ENCODE measurements at regions not wholly inside any gene's neighbourhood (a gene's known extent, or its start where the extent isn't known, plus 50 kb on each side); places are given as distances from the start of the nearest gene placed in this dataset.

DNA sequence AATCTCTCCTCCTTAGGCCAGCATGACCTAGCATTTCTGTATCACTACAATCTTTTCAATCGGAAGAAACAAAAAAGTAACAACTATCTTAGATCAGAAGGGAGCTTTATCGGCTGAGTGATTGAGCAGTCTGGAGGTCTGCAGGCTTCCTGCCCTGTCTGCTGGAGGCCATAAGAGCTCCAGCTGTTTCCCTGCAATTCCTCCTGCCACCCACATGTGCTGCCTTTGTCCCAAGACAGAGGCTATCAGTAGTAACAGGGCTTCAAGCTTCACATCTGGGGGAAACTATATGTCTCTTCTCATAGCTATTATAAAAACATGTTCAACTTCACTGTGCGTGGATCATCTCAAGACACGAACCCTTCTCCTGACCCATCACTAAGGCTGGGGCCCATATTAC, 70.1 kb upstream of the VWC2 start:
- POLR2A ChIA-PET, result no interaction called here

DNA sequence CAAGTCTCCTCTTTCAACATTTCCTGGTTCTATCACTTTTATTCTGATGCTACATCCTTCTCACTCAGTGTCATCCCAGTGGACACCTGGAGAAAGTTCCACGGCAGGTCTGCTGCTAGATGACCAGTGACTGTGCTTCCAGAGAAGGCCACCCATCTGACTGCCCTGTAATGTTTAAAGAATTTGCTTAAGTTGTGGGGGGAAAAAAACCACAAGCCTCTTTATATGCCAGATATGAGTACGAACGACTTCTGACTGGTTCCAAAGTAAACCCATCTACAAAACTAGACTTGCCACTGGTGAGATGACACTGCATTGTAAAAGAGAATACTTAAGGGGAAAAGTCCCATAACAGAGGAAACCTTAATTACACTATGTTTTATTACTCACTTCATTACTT, 69.6 kb upstream of the VWC2 start:
- no peak overlapping the region for H3K27ac ChIP-seq (ENCODE audit: extremely low read depth, low read depth, low read length)
- ChIA-PET POLR2A (no interaction called here), CTCF (no interaction called here)
- no peaks in the 10 kb centered on the region for H3K9me3 ChIP-seq (ENCODE audit: control insufficient read depth, insufficient read depth, low read depth, low read length)
- H3K4me1 ChIP-seq (ENCODE audit: control insufficient read depth, insufficient read depth, low read length), result no peaks in the 10 kb centered on the region
- no peaks in the 10 kb centered on the region for H3K36me3 ChIP-seq (ENCODE audit: control insufficient read depth in 2 of 2, insufficient read depth in 1 of 2, low read length in 2 of 2)
- TF ChIP-seq TRIM28 (IDR thresholded peaks at IDR 0.05; ENCODE audit: borderline replicate concordance, low read length), result no peak
- no peak for TF ChIP-seq ZFP69B (tag by site-specific recombination; IDR thresholded peaks at IDR 0.05)
- TF ChIP-seq ZNF292 (tag by site-specific recombination; IDR thresholded peaks at IDR 0.05; ENCODE audit: borderline replicate concordance, low read depth), result no peak
- TF ChIP-seq ZFP37 (tag by site-specific recombination; IDR thresholded peaks at IDR 0.05), result no peak
- TF ChIP-seq ZBTB1 (tag by site-specific recombination; IDR thresholded peaks at IDR 0.05), result no peak
- TF ChIP-seq WT1 (tag by site-specific recombination; IDR thresholded peaks at IDR 0.05), result no peak
- TF ChIP-seq ZEB2 (tag by site-specific recombination; IDR thresholded peaks at IDR 0.05), result no peak
- no peak for TF ChIP-seq ZNF48 (tag by site-specific recombination; IDR thresholded peaks at IDR 0.05)
- TF ChIP-seq ZNF19 (tag by site-specific recombination; IDR thresholded peaks at IDR 0.05; ENCODE audit: low read depth), result no peak
- TF ChIP-seq ZNF391 (tag by site-specific recombination; IDR thresholded peaks at IDR 0.05; ENCODE audit: borderline replicate concordance, low read depth), result no peak
- no peak for TF ChIP-seq ZNF2 (tag by site-specific recombination; IDR thresholded peaks at IDR 0.05)
- no peak for TF ChIP-seq GLI2 (tag by site-specific recombination; IDR thresholded peaks at IDR 0.05; ENCODE audit: borderline replicate concordance, low read depth)
- TF ChIP-seq, protein P1, sequence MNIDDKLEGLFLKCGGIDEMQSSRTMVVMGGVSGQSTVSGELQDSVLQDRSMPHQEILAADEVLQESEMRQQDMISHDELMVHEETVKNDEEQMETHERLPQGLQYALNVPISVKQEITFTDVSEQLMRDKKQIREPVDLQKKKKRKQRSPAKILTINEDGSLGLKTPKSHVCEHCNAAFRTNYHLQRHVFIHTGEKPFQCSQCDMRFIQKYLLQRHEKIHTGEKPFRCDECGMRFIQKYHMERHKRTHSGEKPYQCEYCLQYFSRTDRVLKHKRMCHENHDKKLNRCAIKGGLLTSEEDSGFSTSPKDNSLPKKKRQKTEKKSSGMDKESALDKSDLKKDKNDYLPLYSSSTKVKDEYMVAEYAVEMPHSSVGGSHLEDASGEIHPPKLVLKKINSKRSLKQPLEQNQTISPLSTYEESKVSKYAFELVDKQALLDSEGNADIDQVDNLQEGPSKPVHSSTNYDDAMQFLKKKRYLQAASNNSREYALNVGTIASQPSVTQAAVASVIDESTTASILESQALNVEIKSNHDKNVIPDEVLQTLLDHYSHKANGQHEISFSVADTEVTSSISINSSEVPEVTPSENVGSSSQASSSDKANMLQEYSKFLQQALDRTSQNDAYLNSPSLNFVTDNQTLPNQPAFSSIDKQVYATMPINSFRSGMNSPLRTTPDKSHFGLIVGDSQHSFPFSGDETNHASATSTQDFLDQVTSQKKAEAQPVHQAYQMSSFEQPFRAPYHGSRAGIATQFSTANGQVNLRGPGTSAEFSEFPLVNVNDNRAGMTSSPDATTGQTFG (tag by site-specific recombination; IDR thresholded peaks at IDR 0.05; ENCODE audit: borderline replicate concordance), result no peak
- no peak for TF ChIP-seq PRDM1 (tag by site-specific recombination; IDR thresholded peaks at IDR 0.05)
- no peak overlapping the region for H3K4me3 ChIP-seq (ENCODE audit: low read depth, low read length)

More for the DNA sequence above, 70.1 kb upstream of the VWC2 start:
- Histone ChIP-seq H3K4me3 (ENCODE audit: low read depth, low read length) (no peak overlapping the region), H3K9me3 (ENCODE audit: control insufficient read depth, insufficient read depth, low read depth, low read length) (no peaks in the 10 kb centered on the region), H3K36me3 (ENCODE audit: control insufficient read depth in 2 of 2, insufficient read depth in 1 of 2, low read length in 2 of 2) (no peaks in the 10 kb centered on the region), H3K27ac (ENCODE audit: extremely low read depth, low read depth, low read length) (no peak overlapping the region), H3K4me1 (ENCODE audit: control insufficient read depth, insufficient read depth, low read length) (no peaks in the 10 kb centered on the region)
- CTCF ChIA-PET, result interaction anchor here (0.5 kb wide), 1 partner anchor 1091 kb away, joined by 3 read pairs; no protein-coding TSS in a partner anchor
- TF ChIP-seq ZNF558 (tag by site-specific recombination; IDR thresholded peaks at IDR 0.05) (no peak), SCRT2 (tag by site-specific recombination; IDR thresholded peaks at IDR 0.05) (no peak), ZNF76 (tag by site-specific recombination; IDR thresholded peaks at IDR 0.05; ENCODE audit: borderline replicate concordance, low read depth) (no peak)

GRCh38 chr7:49706106-49706505, 67.3 kb upstream of the VWC2 start:
- CTCF ChIA-PET, result no interaction called here
- POLR2A ChIA-PET, result no interaction called here
- H3K27ac ChIP-seq (ENCODE audit: extremely low read depth, low read depth, low read length), result no peak overlapping the region
- no peak for TF ChIP-seq ZNF37A (tag by site-specific recombination; IDR thresholded peaks at IDR 0.05)
- no peak for TF ChIP-seq ZIC2 (tag by site-specific recombination; IDR thresholded peaks at IDR 0.05)
- no peak for TF ChIP-seq SP7 (tag by site-specific recombination; IDR thresholded peaks at IDR 0.05)
- TF ChIP-seq ATF2 (tag by site-specific recombination; IDR thresholded peaks at IDR 0.05; ENCODE audit: low read depth), result no peak
- no peak for TF ChIP-seq AEBP2 (tag by site-specific recombination; IDR thresholded peaks at IDR 0.05; ENCODE audit: borderline replicate concordance)
- TF ChIP-seq ZNF654 (tag by site-specific recombination; IDR thresholded peaks at IDR 0.05; ENCODE audit: low read depth), result no peak
- no peak for TF ChIP-seq KLF8 (tag by site-specific recombination; IDR thresholded peaks at IDR 0.05)
- TF ChIP-seq BCL11B (tag by site-specific recombination; IDR thresholded peaks at IDR 0.05; ENCODE audit: low read depth), result no peak
- TF ChIP-seq, protein P2, sequence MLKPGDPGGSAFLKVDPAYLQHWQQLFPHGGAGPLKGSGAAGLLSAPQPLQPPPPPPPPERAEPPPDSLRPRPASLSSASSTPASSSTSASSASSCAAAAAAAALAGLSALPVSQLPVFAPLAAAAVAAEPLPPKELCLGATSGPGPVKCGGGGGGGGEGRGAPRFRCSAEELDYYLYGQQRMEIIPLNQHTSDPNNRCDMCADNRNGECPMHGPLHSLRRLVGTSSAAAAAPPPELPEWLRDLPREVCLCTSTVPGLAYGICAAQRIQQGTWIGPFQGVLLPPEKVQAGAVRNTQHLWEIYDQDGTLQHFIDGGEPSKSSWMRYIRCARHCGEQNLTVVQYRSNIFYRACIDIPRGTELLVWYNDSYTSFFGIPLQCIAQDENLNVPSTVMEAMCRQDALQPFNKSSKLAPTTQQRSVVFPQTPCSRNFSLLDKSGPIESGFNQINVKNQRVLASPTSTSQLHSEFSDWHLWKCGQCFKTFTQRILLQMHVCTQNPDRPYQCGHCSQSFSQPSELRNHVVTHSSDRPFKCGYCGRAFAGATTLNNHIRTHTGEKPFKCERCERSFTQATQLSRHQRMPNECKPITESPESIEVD (tag by site-specific recombination; IDR thresholded peaks at IDR 0.05), result no peak
- no peak for TF ChIP-seq ZNF24 (tag by site-specific recombination; IDR thresholded peaks at IDR 0.05)

More at GRCh38 chr7:49706106-49706505, 67.3 kb upstream of the VWC2 start:
- no peaks in the 10 kb centered on the region for H3K9me3 ChIP-seq (ENCODE audit: control insufficient read depth, insufficient read depth, low read depth, low read length)
- no peaks in the 10 kb centered on the region for H3K36me3 ChIP-seq (ENCODE audit: control insufficient read depth in 2 of 2, insufficient read depth in 1 of 2, low read length in 2 of 2)
- H3K4me3 ChIP-seq (ENCODE audit: low read depth, low read length), result no peak overlapping the region
- H3K4me1 ChIP-seq (ENCODE audit: control insufficient read depth, insufficient read depth, low read length), result no peaks in the 10 kb centered on the region

Measured in HEK293 (cell line).